Fibroblast of skin of right biceps (primary cell): ENCODE measurements at regions not wholly inside any gene's neighbourhood (a gene's known extent, or its start where the extent isn't known, plus 50 kb on each side); places are given as distances from the start of the nearest gene placed in this dataset.
"Not testable (repeated sequence)": the region's sequence is repeated elsewhere in the genome, so short reads cannot be mapped to it uniquely, and the experiment has no call there.

ENCODE experiments used
- DNase-seq: peaks from one replicate; pipeline ENCODE4 v3.0.0-alpha.2; 2013

DNA sequence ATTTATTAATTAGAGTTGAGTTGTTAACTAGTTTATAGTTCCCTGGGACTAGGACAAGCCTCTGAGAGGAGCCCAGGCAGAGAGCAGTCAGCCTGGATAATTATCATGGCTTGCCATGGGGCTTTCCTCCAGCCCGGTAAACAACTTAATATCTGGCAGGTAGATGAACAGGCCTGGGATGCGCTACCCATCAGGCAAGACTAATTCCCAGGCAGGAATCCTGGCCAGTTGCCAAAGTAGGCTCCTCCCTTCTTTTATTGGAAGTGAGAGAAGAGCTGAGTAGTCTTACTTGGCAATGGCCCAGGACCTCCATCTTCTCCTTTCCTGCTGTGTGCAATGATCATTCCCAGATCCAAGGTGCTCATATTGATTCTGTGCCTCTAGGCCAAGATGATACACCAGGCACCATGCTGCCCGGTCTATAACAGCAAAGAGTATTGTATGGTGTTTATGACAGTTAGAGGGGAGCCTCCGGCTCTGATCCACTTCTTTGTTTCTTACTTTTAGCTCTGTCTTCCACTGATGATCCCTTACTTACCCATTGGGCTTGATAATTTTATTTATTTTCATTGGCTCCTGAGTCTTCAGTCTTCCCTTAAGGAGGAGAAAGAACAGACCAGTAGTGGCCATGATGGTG is 408.7 kb downstream of the REEP3 start:
- DNase-seq: peak; percentile 11

DNA sequence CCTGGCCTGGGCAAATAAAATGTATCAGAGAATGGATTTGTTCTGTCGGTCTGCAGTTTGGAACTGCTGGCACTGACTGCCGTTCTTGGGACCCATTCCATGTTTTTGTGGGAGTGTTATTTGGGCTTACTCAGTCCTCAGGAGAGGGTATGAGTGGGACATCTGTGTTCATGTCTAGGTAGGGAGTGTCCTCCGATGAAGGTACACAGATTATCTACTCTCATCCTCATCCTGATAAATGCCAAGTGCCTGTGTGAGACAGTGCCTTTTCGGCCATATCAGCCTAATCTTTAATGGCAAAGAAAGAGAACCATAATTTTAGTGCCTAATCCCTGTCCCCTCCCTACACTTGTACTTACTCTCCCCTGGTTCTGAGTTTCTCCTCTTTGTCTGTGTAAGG is 409.4 kb downstream of the REEP3 start:
- no peak for DNase-seq

DNA sequence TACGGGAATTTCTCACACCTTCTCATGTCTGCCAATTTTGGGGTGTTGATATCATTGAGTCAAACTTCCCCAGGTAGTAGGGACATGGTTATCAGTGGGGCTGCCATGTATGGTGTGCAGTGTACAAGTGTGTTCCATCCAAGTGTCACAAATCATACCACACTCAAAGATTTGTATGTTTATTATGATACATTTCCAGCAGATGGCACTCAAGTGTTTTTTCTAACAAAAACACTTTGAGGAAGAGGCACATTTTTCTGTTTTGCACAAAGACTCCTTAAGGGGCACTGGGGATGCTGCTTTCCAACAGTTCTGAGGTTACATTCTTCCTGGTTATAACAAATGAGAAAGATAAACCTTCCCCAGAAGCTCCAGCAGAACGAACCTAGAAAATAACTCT is 414.5 kb downstream of the REEP3 start:
- no peak for DNase-seq

DNA sequence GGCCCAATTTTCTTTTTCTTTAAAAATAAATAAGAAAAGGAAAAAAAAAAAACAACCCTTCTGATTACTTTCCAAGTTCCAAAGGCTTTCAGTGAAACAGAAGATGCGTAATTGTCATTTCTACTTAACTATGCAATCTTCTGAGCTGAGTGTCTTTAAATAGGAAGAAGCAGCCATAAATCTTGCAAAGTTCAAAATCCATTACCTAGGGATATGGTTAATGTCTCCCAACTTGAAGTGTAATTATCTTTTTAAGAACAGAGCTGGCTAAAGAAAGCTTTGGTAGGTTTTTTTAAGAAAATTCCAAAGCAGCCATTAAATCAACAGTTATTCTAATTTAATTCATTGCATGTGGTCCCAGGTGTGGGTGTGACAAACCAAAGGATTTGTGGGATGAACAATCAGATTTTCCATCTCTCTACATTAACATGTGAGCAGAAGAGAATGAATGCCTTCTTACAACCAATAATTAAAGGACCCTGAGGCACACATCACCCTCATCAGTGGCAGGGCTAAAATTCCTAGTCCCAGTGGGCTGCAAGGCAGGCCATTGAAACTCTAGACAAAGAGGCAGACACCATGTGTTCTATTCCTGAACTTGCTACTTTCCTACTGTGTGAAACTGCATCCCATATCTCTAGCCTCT is 419.2 kb downstream of the REEP3 start:
- DNase-seq: no peak

DNA sequence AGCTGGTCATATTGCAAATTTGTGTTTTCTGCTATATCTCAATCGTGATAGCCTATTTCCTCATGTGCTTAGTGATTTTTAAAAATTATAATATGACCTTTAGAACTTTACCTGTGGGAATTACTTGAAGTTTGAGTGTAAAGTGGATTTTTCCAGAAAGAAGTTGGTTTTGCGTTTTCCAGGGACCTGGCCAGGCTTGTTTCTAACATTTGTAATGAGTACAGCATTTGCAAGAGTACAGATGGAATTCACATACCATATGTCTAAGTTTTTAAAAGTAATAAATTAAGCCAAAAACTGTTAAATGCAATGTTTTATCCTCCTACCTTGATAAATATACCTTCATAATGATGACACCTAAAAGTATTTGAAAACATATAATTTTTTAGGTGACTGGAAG is 443.2 kb downstream of the REEP3 start:
- DNase-seq: no peak

DNA sequence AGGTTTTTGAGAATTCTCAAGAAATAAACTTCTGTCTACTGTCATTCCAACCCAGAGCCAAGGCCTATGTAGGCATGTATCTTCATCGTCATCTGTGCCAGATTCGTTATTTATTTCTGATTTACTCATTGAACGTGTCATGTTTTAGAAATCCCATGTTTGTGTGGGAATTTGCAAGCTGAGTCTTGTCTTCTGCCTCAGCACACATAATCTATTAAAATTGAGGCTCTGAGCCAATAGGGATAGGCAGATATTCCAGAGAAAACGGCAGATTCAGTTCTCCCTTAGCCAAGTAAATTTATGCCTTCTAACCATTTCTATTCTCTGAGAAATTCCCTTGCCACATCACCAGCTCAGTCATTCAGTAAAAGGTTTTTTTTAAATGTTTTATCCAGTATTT is 444.6 kb downstream of the REEP3 start:
- DNase-seq: no peak

DNA sequence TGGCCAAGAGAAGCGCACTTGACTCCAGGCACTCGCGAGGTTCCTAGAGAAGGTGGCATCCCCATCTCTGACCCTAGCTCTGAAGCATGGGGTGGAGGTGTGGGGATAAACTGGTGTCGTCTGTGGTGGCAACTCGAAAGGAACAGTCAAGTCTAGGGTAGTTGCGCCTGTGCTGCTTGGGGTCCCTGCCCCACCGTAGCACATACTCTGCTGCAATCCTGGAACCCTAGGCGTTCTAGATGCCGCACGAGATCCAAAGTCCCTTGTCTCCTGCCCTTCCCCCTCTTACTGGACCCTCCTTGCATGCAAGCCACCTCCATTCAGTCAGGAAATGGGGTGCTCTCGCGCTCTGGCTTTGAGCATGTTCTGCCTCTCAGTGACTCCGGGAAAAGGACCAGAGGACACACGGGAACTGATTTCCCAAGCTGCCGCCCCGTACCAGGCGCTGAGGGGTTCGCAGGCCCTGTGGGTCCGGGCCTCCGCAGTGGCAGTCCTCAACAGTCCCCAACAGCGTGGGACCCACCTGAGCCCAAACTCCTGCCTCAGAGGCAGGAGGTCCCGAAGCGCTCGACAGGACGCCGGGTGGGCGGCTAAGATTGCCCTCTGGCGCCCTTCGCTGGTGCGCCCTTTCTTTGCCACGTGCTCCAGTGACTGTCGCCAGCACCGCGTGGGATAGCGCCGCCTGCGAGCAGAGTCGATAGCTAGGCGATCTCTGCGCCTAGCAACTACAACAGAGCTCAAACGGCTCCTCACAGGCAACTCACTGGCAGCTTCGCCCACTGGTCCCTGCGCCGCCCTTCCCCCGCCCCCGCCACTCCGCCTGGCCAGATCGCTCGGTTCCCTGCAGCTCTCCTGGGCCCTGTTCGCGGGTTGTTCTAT is 452.0 kb downstream of the REEP3 start:
- DNase-seq: no peak

DNA sequence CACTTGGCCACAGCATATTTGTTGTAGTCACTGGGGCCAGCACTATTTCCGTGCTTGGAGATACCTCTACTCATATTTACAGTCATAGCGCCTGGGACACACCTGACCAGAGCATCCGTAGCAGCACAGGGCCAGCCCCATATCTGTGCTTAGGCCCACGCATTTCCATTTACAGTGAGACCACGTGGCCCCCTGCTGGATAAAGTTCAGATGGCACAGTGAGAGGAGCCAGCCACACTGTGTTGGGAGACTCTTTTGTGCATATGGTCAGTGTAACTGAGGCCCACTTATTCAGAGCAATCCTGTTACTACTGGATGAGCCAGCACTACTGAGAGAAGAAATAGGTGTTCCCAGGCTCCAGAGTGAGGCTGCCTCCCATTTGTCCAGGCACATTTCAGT is 455.3 kb downstream of the REEP3 start:
- DNase-seq: peak; percentile 30

DNA sequence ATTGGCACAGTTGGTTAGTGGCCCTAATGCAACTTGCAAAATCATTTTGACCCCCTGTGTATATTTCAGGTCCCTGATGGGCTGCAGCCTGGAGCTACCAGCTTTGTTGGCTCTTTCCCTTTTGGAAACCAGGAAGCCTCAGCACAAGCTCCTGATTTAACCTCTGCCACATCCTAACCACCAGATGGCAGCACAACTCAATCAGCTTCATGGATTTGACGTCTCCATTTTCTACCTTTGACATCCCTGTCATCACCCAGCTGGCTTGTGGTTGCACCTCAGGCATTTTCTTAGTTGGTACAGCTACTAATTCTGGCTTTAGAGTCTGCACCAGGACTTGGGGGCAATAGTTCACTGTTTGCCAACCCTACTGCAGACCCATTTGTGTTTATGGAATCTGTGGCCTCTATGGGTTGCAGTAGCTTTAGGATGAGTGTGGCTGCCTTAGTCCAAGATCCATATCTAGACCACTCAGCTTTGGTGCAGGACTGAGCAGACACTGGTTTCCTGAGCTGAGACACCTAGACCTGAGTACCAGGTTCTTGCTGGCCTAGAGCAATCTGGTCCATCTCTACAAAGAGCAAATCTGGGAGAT is 456.2 kb downstream of the REEP3 start:
- DNase-seq: peak; percentile 44

DNA sequence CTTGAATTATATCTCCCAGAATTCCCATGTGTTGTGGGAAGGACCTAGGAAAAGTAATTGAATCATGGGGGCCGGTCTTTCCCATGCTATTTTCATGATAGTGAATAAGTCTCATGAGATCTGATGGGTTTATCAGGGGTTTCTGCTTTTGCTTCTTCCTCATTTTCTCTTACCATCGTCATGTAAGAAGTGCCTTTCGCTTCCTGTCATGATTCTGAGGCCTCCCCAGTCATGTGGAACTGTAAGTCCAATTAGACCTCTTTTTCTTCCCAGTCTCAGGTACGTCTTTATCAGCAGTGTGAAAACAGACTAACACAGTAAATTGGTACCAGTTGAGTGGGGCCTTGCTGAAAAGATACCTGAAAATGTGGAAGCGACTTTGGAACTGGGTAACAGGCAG is 459.7 kb downstream of the REEP3 start:
- not testable (repeated sequence) for DNase-seq

DNA sequence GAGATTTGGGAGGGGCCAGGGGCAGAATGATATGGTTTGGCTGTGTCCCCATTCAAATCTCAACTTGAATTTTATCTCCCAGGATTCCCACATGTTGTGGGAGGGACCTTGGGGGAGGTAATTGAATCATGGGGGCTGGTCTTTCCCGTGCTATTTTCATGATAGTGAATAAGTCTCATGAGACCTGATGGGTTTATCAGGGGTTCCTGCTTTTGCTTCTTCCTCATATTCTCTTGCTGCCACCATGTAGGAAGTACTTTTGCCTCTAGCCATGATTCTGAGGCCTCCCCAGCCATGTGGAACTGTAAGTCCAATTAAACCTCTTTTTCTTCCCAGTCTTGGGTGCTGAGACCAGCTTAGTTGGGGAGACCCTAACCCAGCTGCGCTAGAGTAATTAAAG is 462.9 kb downstream of the REEP3 start:
- DNase-seq: not testable (repeated sequence)

DNA sequence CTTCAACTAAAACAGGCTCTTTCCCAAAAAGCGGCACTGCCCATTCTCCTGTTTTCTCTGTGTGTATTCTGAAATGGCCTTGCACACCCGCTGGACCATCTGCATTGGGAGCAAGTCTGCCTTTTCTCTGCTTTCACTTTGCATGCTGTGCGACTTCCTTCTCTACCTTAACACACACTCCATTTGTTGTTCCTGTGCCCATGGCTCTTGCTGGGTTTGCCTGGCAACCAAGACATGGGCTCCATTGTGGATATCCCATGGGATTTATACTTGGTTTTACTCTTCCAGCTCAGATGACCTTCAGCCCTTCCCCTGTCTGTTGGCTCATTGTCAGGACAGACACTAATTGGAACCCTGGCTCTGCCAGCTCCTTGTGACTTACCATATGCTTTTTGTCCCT is 465.3 kb downstream of the REEP3 start:
- DNase-seq: no peak

DNA sequence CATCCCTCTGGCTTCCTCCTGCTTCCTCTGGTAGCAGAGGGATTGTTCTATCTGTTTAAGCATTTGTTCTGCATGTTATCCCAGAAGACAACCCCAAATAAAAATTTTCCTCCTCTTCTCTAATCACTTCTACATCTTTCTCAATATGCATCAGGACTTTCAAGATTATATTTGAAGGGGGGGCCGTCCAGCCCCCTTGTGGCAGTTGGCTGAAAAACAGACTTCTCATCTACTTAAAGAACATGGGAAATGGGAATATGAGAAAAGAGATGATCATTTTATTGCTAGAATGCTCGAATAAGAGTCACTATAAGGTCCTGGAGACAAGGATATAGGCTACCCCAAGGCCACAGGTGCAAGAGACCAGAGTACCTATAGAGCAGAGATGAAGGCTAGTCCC is 466.0 kb downstream of the REEP3 start:
- DNase-seq: no peak

DNA sequence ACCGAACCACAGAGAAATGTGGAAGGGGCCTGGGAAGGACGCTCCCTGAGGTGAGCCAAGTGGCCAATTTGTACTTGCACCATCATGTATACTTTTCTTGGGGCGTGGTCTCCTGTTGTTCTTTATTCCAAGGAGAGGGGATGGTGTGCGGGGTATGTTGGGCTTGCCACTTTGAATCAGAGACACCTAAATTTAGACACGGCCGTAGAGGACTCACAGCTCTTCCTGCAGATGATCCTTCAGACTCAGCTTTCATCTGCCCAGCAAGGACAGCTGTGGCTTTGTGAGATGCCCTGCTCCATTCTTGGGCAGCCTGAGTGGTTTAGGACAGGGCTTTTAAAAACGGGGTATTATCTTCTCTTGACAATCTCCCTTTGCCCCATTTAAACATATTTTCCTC is 473.2 kb downstream of the REEP3 start:
- DNase-seq: no peak

DNA sequence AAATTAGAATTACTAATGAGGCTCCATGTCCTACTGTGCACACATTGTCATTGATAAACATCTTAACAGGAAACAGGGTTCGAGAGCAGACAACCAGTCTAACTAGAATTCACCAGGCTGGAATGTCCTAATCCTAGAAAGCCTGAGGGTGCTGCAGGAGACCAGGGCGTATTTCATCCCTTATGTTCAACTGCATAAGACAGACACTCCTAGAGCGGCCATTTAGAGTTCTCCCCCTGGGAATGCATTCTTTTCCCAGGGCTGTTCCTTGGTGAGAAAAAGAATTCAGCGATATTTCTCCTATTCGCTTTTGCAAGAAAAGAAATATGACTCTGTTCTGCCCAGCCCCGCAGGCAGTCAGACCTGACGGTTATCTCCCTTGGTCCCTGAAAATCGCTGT is 486.0 kb downstream of the REEP3 start:
- no peak for DNase-seq

DNA sequence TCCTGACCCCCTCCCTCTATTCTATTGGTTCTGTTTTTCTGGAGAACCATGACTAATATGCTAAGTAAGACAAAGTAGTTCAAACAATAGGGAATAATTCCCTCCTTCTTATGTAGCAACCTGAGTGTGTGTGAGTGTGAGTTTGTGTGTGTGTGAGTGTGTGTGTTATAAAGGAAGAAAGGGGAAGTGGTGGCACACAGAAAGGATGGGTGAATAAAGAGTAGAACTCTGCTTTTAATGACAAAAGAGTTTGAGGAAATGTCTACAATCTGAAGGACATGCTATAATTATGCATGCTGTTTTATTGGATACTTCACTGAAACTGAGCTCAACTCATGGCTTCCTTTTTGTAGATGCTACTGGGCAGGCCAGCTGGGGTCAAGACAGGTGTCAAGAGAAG is 489.5 kb downstream of the REEP3 start:
- no peak for DNase-seq

DNA sequence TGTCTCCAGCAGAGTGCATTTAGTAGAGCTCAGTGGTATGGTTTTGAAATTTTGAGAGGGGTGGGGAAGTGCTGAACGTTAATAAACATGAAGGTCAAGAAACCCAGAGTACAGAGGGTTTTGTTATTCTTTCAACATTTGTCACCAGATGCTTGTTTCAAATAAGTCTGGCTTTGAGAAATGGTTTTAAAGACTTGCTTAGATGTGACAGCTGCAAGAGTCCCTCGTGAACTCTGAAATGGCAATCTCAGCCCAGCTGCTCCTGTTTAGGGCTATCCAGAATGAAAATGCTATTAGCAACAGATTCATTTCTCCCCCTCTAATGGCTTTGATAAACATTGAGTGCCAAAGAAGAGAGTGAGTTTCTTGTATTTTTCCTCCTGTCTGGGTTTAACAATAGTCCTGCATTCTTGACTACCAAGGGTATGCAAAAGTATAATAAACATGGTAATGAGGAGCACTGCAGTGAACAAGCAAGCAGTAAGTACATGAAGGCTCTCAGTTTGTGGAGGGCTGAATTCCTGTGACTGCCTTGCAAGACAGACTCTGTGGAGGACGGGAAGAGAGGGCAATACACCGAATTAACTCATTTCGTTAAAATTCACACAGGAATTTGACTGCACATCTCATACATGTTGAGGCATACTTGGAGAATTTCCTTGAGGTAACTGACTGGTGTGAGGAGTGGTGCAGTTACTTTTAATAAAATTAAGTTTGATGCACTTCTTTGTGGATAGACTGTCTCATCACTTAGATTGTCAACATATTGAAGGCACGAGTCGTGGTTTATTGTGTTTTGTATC is 490.9 kb downstream of the REEP3 start:
- DNase-seq: no peak

DNA sequence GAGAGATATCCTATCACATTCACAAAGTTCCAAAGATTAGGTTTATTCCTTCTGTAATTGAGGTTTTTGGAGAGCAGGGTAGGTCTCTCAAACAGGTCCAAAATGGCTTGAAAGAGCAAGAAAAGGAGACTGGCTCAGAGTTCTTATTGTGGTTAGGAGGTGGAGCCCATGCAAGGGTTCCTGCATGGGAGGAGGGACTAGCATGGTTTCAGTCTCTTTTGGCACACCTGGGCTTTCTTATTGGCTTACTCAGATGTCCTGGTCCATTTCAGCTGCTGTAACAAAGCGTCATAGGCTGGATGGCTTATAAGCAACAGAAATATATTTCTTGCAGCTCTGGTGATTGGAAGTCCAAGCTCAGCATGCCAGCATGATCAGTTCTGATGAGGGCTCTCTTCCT is 493.1 kb downstream of the REEP3 start:
- no peak for DNase-seq

DNA sequence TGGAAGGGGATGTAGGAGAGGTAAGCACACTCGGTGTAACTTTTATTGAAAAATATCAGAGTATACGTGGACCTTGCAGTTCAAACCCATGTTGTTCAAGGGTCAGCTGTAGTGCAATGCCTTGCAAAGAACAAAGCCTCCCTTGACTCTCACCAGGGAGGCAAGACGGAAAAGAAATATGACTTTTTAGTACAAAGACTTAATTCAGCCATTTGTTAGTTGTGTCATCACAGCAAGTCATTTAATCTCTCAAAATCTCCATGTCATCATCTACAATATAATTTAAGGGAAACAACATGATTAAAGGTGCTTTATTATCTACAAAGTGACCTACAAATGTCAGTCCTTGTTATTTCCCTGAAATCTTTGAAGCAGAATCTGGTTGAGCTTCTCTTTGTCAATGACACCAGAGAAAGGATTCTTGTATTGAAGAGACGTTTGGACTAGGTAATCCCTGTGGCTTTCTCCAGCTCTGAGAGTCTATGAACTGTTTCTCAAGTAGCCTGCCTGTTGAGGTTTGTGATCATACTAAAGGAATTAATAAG is 502.8 kb downstream of the REEP3 start:
- DNase-seq: no peak

DNA sequence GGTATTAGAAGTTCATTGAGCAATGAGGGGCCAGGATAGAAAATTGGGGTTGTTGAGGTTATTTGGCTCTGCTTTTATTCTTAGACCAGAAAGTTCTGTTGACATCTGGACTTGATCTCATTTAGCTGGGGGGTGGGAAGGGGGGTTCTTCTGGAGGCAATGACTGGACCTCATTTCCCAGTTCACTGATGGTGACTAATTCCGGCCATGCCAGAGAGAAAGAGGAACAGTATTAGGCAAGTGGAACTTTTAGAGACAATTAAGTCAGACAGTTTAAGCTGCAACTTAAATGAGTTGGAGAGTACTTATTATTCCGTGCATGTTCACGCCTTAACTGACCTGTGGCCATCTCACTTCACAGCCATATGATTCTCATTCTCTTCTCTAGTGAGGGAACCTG is 512.5 kb downstream of the REEP3 start:
- peak; percentile 48 for DNase-seq

DNA sequence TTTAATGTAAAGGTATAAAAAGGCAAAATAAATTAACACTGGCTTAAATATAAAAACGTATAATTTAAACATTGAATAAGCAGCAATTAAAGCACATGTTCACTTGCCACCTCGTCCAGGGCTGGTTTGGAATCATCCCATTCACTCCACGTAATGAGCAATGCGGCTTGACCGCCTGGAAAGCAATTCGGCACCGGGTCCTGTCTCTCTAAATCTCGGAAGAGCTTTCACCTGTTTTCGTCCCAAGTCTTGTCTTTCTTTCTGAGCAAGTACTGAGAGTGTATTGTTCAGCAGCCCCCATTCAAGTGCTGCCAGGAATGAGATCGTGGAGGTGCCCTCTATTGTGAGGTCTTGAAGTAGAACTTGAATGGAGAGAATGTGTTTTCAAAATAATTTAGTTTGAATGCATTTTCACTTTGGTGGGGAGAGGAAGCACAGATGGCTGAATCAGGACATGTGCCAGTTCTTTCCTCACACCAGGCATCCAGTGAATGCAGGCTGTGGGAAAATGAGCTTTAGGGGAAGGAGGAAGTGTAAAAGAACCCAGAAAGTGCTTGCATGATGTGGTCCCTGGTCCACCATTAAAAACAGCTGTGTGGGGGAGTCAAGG is 515.2 kb downstream of the REEP3 start:
- peak; percentile 27 for DNase-seq

DNA sequence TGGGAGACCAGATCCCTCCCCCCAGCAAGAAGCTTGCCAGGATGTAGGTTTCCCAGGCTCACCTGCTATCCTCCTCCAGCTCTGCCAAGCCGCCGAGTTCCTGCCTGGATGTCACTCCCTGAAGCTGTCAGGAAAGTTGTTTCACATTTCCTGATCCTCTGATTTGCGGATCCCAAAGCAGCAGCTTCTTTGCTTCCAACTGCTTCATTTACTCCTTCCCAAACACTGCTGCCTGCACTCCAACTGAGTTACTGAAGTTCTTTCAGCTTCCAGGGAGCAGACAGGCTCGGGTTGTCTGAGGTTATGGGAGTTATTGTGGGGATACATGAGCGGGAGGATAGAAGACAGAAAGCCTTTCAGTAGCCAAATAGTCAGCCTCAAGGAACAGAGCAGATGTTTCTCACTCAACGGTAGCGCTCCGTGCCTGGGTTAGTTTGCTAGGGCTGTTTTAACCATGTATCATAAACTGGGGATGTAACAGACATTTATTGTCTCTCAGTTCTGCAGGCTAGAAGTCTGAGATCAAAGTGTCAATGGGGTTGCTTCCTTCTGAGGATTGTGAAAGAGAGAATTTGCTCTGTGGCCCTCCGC is 516.0 kb downstream of the REEP3 start:
- DNase-seq: no peak
